Right ventricle myocardium inferior (tissue), 1 donor: ENCODE measurements at regions not wholly inside any gene's neighbourhood (a gene's known extent, or its start where the extent isn't known, plus 50 kb on each side); places are given as distances from the start of the nearest gene placed in this dataset.
"Not testable (repeated sequence)": the region's sequence is repeated elsewhere in the genome, so short reads cannot be mapped to it uniquely, and the experiment has no call there.

ENCODE experiments used
- ATAC-seq: fragments of 200-7000 bp; cut with Tn5 transposase; one replicate; pipeline ENCODE4 v1.9.1; 2020; ENCODE audit warnings: mild to moderate bottlenecking, moderate library complexity
- DNase-seq: peaks from one replicate; pipeline ENCODE4 v3.0.0; 2021; ENCODE audit errors: missing footprints
- intact Hi-C: fragments of 100-400 bp; cut with DNase I; formaldehyde crosslinking; loops from one replicate; pipeline ENCODE4 v1.11.0; 2022
- donor health status: DM: no; HTN: yes; CAD: no; lungs with severe emphysema.

DNA sequence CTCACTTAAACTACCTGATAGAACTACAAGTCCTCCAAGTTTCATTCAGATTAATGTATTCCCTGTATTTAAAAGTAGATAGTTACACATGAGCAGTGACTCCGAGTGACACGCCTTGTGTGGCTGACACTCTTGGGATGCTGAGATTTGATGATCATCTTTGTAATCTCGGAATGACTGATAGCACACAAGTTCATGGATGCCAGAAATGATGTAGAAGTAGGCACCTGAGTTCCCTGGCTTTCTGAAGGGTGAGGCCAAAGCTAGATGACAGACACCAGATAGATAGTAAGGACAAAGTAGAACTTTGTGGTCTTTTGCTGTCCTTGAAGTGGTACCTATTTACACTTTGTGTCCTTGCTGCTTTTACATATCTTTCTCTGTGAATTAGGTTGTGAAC lies 491.2 kb downstream of the PCNX1 start:
- intact Hi-C loops, result no loop called here

DNA sequence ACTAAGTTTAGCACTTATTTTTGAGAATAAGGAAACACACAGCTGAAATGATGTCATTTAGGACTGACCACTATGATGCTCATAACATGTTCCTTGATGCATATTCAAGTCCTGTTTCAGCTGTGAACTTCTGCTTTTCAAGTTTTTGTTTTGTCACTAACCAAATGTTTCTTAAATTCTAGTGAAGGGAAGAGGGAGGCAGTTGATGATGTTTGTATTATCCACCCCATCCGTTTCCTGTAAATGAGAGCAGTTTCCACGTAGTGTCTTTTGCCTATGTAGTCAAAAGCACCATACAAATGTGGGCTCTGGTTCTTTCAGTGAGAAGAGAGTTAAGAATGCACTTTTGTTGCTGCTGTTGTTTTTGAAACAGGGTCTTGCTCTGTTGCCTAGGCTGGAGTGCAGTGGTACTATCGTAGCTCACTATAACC lies 491.8 kb downstream of the PCNX1 start:
- no peak for DNase-seq
- intact Hi-C loops, result no loop called here
- ATAC-seq, result peak; percentile 42

More for the DNA sequence above, 491.2 kb downstream of the PCNX1 start:
- ATAC-seq, result no peak
- no peak for DNase-seq

DNA sequence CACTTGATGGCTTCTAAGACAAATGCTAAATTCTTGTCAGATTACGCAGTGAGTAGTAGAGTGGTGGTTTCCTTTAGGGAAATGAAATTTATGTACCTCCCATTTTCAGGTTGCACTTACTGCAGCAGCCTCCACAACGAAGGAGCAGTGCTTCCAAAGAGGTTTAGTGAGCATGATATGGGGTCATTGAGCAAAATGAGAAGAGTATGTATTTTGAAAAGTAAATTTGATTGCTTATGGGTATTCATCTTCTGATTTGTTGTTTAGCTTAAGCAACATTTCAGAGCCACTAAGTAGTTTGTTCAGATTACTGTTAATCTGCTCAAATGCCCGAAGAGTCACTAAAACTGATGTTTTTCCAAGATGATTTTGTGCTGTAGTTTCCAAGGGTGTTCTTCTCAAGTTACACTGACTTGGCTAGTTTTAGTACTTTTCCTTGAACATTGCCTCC lies 493.6 kb downstream of the PCNX1 start:
- ATAC-seq (no peak), DNase-seq (no peak)
- intact Hi-C loops, result no loop called here

DNA sequence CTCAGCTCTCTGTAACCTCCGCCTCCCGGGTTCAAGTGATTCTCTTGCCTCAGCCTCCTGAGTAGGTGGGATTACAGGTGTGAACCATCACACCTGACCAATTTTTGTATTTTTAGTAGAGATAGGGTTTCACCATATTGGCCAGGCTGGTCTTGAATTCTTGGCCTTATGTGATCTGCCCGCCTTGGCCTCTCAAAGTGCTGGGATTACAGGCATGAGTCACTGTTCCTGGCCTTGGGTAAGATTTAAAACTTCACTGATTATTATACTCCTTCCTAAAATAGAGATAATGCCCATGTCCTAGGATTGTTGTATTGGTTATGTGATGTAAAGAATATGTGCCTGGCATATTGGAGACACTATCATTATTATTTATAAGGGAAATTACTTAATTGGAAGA lies 495.2 kb downstream of the PCNX1 start:
- intact Hi-C loops, ATAC-seq, DNase-seq: not testable (repeated sequence)

DNA sequence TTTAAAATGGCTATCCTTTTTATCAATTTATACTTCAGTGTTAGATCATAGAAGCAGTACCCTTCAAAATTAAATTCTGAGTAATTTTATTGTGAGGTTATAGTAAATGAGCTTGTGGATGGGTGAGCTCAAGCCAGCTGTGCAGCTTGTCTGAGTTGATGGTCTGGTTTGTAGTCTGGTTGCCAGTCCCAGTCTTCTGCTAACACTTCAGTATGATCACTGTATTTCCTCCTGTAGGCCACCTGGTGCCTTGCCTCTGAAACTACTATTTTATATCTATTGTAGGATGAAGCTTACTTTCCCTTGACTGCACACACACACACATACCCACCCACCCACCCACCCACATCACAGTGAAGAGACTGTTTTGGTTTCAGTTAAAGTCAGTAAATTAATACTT lies 496.4 kb downstream of the PCNX1 start:
- DNase-seq (no peak), ATAC-seq (no peak)
- intact Hi-C loops, result no loop called here

DNA sequence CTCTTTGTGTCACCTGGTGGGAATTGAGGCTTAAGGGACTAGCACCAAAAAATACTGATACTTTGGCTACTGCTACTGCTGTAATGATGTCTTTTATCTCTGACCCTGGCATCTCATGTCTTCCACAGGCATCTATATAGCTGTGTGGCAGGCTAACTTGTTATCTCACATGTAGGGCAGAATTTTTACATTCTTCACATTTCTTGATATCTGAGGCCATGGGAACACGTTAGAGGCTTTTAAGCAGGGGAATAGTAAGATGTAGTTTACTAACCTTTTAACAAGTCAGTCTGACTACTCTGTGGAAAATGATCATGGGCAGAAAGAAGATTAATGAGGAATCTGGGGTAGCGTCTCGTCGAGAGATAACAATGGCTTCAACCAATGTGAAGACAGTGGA lies 498.4 kb downstream of the PCNX1 start:
- ATAC-seq, result no peak
- no peak for DNase-seq

DNA sequence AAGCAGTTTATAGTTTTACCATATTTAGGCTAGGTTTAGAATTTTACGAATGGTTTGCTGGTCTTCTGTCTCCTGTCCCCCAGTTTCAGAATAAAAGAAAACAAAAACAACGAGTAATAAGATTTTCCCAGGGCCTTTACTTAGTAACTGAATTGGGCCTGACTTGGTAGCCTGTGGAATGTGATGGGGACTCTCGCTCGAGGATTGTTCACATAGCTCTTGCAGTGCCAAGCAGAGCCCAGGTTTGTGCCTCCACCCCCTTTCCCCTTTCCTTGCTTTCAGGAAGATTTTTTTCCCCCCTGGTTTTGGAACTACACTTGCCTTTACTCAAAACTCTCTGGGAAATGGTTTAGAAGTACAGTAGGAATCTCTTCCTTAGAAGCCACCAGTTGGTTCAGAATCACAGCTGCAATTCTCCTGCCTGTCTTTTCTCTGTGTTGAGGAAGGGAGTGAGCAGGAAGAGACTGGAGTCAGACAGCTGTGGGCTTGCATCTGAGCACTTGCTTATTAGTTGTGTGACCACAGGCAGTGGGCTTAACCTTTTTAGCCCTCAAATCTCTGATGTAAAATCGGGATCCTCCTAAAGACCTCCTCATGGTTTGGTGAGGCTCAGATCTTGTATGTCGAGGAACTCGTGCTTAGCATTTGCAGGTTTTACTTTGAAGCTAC lies 501.2 kb downstream of the PCNX1 start:
- intact Hi-C loops, result no loop called here
- DNase-seq (no peak), ATAC-seq (no peak)

More for the DNA sequence above, 498.4 kb downstream of the PCNX1 start:
- intact Hi-C loops, result no loop called here

DNA sequence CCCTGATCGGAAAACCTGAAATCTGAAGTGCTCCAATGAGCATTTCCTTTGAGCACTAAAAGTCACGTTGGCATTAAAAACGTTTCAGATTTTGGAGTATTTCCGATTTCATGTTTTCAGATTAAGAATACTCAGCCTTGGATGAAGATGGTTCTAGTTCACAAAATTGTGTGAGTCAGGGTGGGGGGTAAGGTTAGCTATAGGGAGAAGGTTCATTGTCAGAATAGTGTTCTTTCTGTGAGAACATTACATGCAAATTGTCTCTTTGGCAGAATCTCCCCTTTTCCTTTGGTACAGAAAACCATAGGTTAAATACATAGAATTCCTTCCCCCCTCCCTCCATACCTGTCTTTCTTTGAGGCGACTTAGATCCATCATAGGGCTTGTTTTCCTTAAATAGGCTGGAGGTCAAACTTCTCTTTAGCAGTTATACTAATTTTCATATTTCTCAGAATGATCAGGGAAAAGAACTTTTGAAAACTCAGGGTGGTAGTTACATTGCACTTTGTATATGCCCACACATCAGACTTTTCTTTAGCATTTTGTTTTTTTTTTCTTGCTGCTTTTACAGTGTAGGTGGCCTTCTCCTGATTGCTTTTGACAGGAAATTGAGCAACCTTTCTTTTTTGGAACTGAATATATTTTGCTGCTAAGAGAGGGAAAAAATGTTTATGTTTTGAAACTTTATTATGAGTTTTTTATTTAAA lies 503.5 kb downstream of the PCNX1 start:
- DNase-seq (no peak), ATAC-seq (no peak)
- intact Hi-C loops, result no loop called here

DNA sequence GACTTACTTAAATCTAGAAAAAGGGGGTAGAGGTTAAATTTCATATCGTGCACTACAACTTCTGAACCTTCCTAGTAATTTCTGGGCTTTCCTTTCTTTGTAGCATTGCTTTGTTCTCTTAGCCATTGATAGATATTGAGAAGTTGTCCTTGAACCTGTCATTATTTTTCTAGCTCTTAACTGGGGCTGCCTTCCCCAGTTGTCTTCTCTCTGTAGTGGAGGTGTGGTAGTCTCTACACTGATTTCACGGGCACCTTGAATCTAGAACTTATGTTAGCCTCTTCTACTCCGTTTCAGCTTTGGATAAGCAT lies 504.0 kb downstream of the PCNX1 start:
- intact Hi-C loops, result no loop called here
- no peak for ATAC-seq

DNA sequence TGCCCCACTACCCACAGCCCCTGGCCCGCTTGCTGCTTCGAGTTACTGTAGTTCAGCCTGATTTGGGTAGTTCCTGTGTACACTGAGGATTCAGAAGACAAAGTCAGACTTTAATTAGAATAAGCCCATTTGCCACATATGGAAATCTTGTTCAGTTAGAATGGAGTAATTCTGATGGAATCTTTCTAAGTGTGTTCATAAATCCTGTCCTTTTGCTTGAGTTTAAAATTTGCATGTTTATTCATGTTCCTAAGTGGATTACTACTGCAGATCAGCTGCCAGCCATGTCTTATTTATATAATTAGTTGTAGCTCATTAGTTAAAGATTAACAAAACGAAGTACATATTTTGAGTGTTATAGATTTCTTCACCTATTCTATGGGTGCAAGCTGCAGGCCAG lies 504.5 kb downstream of the PCNX1 start:
- DNase-seq (no peak), ATAC-seq (no peak)
- intact Hi-C loops, result no loop called here

More for the DNA sequence above, 504.0 kb downstream of the PCNX1 start:
- DNase-seq, result no peak

DNA sequence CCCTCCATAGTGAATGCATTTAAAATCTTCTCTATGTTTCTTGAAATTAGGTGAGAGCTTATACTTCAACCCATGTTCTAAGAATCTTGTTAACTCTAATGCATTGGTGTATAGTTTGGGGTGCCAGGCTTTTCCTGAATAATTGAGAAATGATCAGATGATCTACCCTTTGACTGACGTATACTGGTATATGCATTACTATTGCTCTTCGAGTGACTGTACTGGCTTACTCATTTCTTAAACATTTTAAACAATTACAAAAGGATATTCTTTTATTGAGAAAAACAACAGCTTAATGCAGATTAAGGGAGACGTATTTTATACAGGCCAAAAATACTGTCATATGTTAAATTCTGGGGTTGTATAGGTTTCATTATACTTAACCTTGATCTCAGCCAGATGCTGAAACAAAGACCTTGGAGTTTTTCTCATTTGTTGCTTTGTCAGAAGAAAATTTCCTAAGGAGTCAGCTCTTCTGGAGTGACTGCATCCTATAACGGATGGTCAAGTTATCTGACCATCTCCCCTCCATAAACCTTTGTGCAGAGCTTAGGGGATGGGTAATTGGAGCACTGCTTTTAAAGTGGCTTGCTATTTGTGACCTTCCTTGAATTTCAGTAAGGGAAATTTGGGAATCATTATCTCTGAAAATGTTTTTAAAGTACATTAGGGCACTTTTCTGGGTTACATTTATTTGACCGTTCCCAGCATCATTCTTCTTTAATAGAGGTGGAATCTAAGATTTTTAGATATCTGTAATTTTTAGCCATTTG lies 507.6 kb downstream of the PCNX1 start:
- intact Hi-C loops, result no loop called here
- DNase-seq (no peak), ATAC-seq (no peak)

DNA sequence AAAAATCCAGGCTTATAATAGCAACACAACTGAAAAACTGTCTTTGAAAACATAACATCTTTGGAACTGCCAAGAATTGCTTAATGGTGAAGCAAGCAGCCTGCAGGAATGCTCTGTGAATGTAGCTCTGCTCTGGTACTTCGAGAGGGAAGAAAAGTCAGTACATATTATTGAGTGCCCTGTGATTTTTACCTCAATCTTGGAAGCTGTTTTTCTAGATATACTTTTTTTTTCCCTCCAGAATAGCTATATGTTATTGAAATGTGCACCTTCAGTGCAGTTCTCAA lies 508.1 kb downstream of the PCNX1 start:
- ATAC-seq, result no peak
- no peak for DNase-seq
- intact Hi-C loops, result no loop called here

DNA sequence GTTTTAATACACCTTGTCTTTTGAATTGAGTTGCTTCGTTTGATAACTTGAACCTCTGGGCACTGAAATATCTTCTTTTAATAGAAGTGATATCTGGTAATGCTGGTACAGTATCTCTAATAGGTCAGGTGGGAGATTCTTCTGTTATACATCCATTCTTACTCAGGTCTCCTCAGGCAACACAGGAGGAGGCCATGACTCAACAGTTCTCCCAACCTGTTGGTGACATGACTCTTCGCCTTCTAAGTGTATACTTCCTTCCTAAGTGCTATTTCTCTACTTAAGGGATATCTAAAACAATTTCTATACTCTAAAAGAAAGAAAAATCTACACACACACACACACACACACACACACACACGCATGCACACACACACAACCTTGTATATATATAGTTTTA lies 509.1 kb downstream of the PCNX1 start:
- ATAC-seq (no peak), DNase-seq (no peak)
- intact Hi-C loops, result no loop called here

DNA sequence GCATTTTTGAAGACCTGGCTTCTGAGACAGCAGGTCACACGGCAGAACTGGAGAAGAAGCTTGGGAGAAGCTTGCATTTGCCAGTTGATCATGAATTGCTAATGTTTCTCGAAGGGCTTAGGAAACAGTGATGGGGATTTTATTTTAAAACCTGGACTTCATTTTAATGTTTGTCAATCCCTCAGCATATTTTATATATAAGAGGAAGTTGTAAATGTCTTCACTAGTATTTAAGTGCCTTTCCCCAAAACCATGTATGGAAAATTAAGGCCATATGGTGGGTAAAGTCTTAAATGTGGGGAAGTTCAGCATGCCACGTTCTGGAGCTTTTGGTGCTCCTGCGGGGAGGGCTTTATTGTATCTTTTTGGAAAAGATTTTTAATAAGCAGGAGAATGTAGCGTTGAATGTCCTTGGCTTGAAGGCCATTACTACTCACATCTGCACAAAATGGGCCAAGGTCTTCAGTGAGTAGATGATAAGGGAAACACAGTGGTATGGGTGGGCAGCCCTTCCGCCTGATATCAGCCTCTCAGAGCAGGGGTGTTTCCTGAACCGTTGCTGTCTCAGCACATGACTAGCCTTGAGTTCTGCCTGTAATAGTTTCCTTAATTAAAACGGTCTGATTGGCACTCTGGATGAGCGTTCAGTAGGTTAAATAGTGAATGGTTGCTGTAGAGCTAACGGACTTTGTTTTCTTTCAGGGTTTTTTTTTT lies 511.4 kb downstream of the PCNX1 start:
- DNase-seq (no peak), ATAC-seq (no peak)
- intact Hi-C loops, result no loop called here

DNA sequence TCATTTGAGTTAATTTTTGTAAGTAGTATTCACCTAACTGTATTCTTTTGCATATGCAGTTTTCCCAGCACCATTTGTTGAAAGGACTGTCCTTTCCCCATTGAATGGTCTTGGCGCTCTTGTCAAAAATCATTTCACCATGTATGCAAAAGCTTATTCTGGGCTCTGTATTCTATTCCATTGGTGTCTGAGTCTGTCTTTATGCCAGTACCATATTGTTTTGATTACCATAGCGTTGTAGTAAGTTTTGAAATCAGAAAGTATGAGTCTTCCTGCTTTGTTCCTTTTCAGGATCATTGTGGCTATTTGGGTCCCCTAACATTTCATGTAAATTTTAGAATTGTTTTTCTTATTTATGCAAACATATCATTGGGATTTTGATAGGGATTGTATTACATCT lies 508.7 kb upstream of the RGS6 start:
- intact Hi-C loops, result no loop called here
- no peak for DNase-seq
- ATAC-seq, result no peak

DNA sequence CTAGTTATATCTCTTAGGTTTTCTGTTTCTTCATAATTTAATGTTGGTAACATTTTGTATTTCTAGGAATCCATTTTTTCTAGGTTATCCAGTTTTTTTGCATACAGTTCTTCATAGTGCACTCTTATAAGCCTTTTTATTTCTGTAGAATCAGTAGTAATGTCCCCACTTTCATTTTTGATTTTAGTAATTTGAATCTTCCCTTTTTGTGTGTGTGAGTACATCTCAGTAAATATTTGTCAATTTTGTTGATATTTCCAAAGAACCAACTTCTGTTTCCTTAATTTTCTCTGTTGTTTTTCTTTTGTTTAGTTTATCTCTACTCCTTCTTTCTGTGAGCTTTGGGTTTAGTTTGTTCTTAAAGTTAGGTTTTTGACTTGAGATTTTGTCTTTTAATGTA lies 507.3 kb upstream of the RGS6 start:
- ATAC-seq, result no peak
- intact Hi-C loops, result no loop called here
- no peak for DNase-seq

DNA sequence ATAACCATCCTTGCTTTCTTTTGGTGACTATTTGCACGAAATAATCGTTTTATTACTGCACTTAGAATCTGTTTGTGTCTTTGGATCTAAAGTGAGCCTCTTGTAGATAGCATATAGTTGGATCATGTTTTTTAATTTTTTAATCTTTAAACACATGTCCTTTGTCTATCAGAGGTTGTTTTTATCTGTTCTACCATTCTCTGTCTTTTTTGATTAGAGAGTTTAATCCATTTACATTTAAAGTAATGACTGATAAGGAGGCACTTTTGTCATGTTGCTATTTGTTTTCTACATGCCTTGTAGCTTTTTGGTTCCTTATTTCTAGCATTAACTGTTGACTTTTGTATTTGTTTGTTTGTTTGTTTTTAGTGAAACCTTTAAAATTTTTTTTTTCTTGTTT lies 506.2 kb upstream of the RGS6 start:
- intact Hi-C loops, result no loop called here
- ATAC-seq (no peak), DNase-seq (no peak)

DNA sequence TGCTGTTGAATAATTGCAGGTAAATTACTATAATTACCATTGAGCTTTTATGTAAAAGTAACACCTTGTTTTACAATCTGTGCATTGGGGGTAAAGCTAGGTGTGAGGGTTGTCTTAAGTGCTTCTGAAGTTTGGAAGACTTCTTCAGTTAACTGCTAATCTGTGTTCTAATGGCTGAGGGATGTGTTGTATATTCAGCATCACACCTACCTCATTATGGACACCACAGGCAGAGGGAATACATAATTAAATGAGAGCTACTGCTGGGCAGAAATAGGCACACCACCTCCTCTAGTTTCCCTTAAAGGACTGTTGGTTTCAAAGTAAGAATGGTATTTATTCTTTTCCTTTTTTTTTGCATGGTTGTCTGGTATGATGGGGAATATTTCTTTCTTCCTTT lies 502.3 kb upstream of the RGS6 start:
- DNase-seq (no peak), ATAC-seq (no peak)
- intact Hi-C loops, result no loop called here

DNA sequence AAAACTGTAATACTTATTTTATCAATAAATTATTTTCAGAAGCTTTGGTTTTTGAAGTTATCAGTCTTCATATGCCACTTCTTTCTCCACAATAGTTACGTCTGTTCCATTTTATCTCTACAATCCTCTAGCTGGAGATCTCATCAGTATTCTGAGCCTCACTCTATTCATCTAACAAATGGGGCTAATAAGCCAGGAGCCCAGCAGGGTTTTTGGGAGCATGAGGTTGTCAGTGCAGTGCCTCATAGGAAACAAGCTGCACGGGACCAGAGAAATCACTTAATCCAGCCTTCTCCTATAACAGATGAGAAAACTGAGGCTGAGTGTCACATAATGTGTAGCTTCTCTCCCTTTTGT lies 501.9 kb upstream of the RGS6 start:
- intact Hi-C loops, result no loop called here
- no peak for ATAC-seq
- DNase-seq, result no peak
